ENCODE measurements at regions not wholly inside any gene's neighbourhood (a gene's known extent, or its start where the extent isn't known, plus 50 kb on each side); places are given as distances from the start of the nearest gene placed in this dataset.

DNA sequence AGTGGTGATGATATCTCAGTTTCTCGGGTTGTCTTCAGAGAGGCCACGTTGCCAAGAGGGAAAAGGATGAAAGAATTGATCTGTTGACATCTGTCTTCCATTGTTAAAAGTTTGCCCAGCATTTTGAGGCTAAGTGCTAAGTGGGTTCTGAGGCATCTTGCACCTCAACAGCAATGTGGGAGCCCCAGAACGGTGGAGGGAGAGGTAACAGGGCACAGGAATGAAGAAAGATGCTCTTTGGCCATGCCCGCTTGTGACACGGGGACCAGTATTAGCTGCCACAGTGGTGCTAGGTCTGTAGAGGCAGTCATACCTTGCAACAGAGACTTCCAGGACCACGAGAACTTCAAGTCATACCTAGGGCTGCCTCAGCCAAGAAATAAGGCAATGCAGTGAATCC, 106.6 kb upstream of the NUPR2 start:
- H3T11ph ChIP-seq (ENCODE audit: low read length): no peak overlapping the region
- H3K4me1 Mint-ChIP-seq: no peaks in the 10 kb centered on the region
- no peaks in the 10 kb centered on the region for H3K79me1 ChIP-seq (ENCODE audit: insufficient read depth, low read depth, low read length, poor library complexity, severe bottlenecking)
- H3K4me3 Mint-ChIP-seq: no peak overlapping the region
- no peak overlapping the region for H4K8ac ChIP-seq (replicated peaks; ENCODE audit: insufficient read length, low read depth, low read length)
- H3K23me2 ChIP-seq (ENCODE audit: insufficient read length, low read depth, low read length, poor library complexity, severe bottlenecking): no peaks in the 10 kb centered on the region
- peaks cover 90 to 91% of the 10 kb centered on the region in 2 experiments for H3K9me3 Mint-ChIP-seq
- H3K9ac ChIP-seq (ENCODE audit: extremely low read depth, insufficient read length, low read length): no peak overlapping the region
- H2AFZ ChIP-seq (ENCODE audit: low read length): no peak overlapping the region
- H3K56ac ChIP-seq (ENCODE audit: insufficient read length, low read depth, low read length): no peak overlapping the region
- H3K9me3 ChIP-seq (ENCODE audit: control insufficient read depth, low read depth, low read length): peaks cover 66% of the 10 kb centered on the region
- no peak overlapping the region for H4K91ac ChIP-seq (ENCODE audit: insufficient read length, low read depth, low read length)
- H3K27me3 ChIP-seq (ENCODE audit: insufficient read depth, low read length): no peaks in the 10 kb centered on the region
- no peak overlapping the region for H2BK20ac ChIP-seq (ENCODE audit: low read depth, low read length, poor library complexity, severe bottlenecking)
- no peak for DNase-seq
- no peak overlapping the region for H3K4me2 ChIP-seq (ENCODE audit: insufficient read depth, insufficient read length, low read length)
- H3K14ac ChIP-seq (ENCODE audit: insufficient read depth, low read length): no peak overlapping the region
- no peak overlapping the region for H3K27ac ChIP-seq (ENCODE audit: insufficient read length, low read depth, low read length)
- H3K27me3 Mint-ChIP-seq (ENCODE audit: low read depth): no peaks in the 10 kb centered on the region
- no peaks in the 10 kb centered on the region for H3K4me1 ChIP-seq (ENCODE audit: insufficient read depth, low read length)
- H3K36me3 Mint-ChIP-seq (ENCODE audit: insufficient read depth in 1 of 3, low read depth in 3 of 3): peaks cover 10 to 29% (median 10%) of the 10 kb centered on the region in 3 experiments; a peak in 5 of 7 replicates
- H2AK5ac ChIP-seq (ENCODE audit: insufficient read length, low read length): no peak overlapping the region
- no peak overlapping the region for H2BK5ac ChIP-seq (ENCODE audit: insufficient read length, low read length)
- H3K79me2 ChIP-seq (ENCODE audit: insufficient read depth, low read length): no peaks in the 10 kb centered on the region
- H4K5ac ChIP-seq (ENCODE audit: insufficient read length, low read depth, low read length): no peak overlapping the region
- no peak overlapping the region for H2BK120ac ChIP-seq (ENCODE audit: low read depth, low read length, poor library complexity, severe bottlenecking)
- H2BK15ac ChIP-seq (ENCODE audit: low read depth, low read length): no peak overlapping the region
- no peak overlapping the region for H3K4ac ChIP-seq (ENCODE audit: low read depth, low read length)
- H4K20me1 ChIP-seq (ENCODE audit: control insufficient read depth, insufficient read depth, insufficient read length): no peaks in the 10 kb centered on the region
- H3K27ac Mint-ChIP-seq: no peak overlapping the region
- H2BK12ac ChIP-seq (ENCODE audit: insufficient read length, low read depth, low read length): no peak overlapping the region
- no peak overlapping the region for H3K18ac ChIP-seq (ENCODE audit: insufficient read length, low read depth, low read length)
- TF ChIP-seq, protein P1, sequence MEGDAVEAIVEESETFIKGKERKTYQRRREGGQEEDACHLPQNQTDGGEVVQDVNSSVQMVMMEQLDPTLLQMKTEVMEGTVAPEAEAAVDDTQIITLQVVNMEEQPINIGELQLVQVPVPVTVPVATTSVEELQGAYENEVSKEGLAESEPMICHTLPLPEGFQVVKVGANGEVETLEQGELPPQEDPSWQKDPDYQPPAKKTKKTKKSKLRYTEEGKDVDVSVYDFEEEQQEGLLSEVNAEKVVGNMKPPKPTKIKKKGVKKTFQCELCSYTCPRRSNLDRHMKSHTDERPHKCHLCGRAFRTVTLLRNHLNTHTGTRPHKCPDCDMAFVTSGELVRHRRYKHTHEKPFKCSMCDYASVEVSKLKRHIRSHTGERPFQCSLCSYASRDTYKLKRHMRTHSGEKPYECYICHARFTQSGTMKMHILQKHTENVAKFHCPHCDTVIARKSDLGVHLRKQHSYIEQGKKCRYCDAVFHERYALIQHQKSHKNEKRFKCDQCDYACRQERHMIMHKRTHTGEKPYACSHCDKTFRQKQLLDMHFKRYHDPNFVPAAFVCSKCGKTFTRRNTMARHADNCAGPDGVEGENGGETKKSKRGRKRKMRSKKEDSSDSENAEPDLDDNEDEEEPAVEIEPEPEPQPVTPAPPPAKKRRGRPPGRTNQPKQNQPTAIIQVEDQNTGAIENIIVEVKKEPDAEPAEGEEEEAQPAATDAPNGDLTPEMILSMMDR (conservative IDR thresholded peaks at IDR 0.05): no peak
- WGBS (ENCODE audit: extremely low coverage, insufficient read length, low lambda C conversion rate): no CpG with 5 or more reads among the region's 6 CpGs
- no peak overlapping the region for H3K23ac ChIP-seq (ENCODE audit: insufficient read length, low read depth, low read length)

Measured in H9 (cell line).